ENCODE measurements at regions not wholly inside any gene's neighbourhood (a gene's known extent, or its start where the extent isn't known, plus 50 kb on each side); places are given as distances from the start of the nearest gene placed in this dataset.

- intact Hi-C loops (cut with DNase I) = no loop called here
- Histone ChIP-seq H3K4me1 (no peaks in the 10 kb centered on the region), H3K27ac (no peak overlapping the region), H3K9me3 (no peaks in the 10 kb centered on the region), H3K4me3 (no peak overlapping the region), H3K36me3 (no peaks in the 10 kb centered on the region), H3K27me3 (no peaks in the 10 kb centered on the region)
- DNase-seq (no peak), ATAC-seq (no peak)
- no peak for TF ChIP-seq CTCF (IDR thresholded peaks at IDR 0.05)
Observed at GRCh38 chr3:104549099-104549714, 817.5 kb upstream of the ALCAM start.

- ATAC-seq = no peak
- no peak for TF ChIP-seq CTCF (IDR thresholded peaks at IDR 0.05)
- Histone ChIP-seq H3K36me3 (no peaks in the 10 kb centered on the region), H3K4me3 (no peak overlapping the region), H3K9me3 (no peaks in the 10 kb centered on the region), H3K27me3 (no peaks in the 10 kb centered on the region), H3K27ac (no peak overlapping the region), H3K4me1 (no peaks in the 10 kb centered on the region)
- intact Hi-C loops (cut with DNase I) = no loop called here
- DNase-seq = no peak
Observed at GRCh38 chr3:104553121-104553520, 813.6 kb upstream of the ALCAM start.

GRCh38 chr3:104554425-104554824, 812.3 kb upstream of the ALCAM start:
- Histone ChIP-seq H3K27ac (no peak overlapping the region), H3K36me3 (no peaks in the 10 kb centered on the region), H3K27me3 (no peaks in the 10 kb centered on the region), H3K9me3 (no peaks in the 10 kb centered on the region), H3K4me3 (no peak overlapping the region), H3K4me1 (no peaks in the 10 kb centered on the region)
- intact Hi-C loops (cut with DNase I) = no loop called here
- DNase-seq = no peak
- TF ChIP-seq CTCF (IDR thresholded peaks at IDR 0.05) = no peak
- no peak for ATAC-seq

DNA sequence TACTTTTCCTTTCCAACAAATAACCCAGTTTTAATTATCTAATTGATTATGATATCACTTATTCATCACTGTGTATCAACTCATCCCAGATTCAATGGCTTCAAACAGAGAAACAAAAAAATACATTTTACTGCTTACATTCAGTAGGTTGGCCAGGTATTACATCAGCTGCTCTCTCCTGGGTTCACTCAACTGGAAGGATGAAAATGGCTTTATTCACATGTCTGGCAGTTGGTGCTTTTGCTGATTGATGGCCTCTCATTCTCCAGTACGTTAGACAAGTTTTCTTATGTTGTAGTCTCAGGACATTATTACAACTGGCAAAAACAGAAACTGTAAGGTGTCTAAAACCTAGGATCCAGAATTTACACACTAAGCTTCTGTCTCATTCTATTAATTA, 811.0 kb upstream of the ALCAM start:
- Histone ChIP-seq H3K9me3 (no peaks in the 10 kb centered on the region), H3K4me3 (no peak overlapping the region), H3K36me3 (no peaks in the 10 kb centered on the region), H3K27me3 (no peaks in the 10 kb centered on the region), H3K27ac (no peak overlapping the region), H3K4me1 (no peaks in the 10 kb centered on the region)
- no peak for ATAC-seq
- DNase-seq = no peak
- no peak for TF ChIP-seq CTCF (IDR thresholded peaks at IDR 0.05)
- intact Hi-C loops (cut with DNase I) = no loop called here

- no peak for ATAC-seq
- H3K27me3 ChIP-seq = no peaks in the 10 kb centered on the region
- intact Hi-C loops (cut with DNase I) = no loop called here
Observed at GRCh38 chr3:104556372-104557078, 810.2 kb upstream of the ALCAM start.

More at GRCh38 chr3:104556372-104557078, 810.2 kb upstream of the ALCAM start:
- Histone ChIP-seq H3K4me3 (no peak overlapping the region), H3K27ac (no peak overlapping the region), H3K36me3 (no peaks in the 10 kb centered on the region), H3K9me3 (no peaks in the 10 kb centered on the region), H3K4me1 (no peaks in the 10 kb centered on the region)
- no peak for DNase-seq
- TF ChIP-seq CTCF (IDR thresholded peaks at IDR 0.05) = no peak

All from upper lobe of right lung (tissue), 1 donor.